Left lung (tissue), 4 donors: ENCODE measurements at regions not wholly inside any gene's neighbourhood (a gene's known extent, or its start where the extent isn't known, plus 50 kb on each side); places are given as distances from the start of the nearest gene placed in this dataset.

Experiments
- ATAC-seq: fragments of 200-7000 bp; cut with Tn5 transposase; one replicate; pipeline ENCODE4 v1.9.1; 2020; ENCODE audit warnings: moderate library complexity
- DNase-seq, 4 donors: peaks; one replicate each; pipeline ENCODE4 v3.0.0-alpha.2; 2013 to 2020
- H3K27ac ChIP-seq, 2 donors: fragments of 200-600 bp; sonication (generic) in 1 of 2; one replicate each; pipeline versions ENCODE4 v1.5.0 to v1.8.0; 2020 to 2021
- H3K27me3 ChIP-seq, 2 donors: fragments of 200-600 bp; sonication (generic) in 1 of 2; one replicate each; pipeline versions ENCODE4 v1.5.0 to v1.8.0; 2020 to 2021
- H3K36me3 ChIP-seq, 2 donors: fragments of 200-600 bp; sonication (generic) in 1 of 2; one replicate each; pipeline versions ENCODE4 v1.5.0 to v1.8.0; 2020 to 2021
- H3K4me1 ChIP-seq, 2 donors: fragments of 200-600 bp; one replicate each; pipeline ENCODE4 v1.8.0; 2021
- H3K4me3 ChIP-seq, 2 donors: fragments of 200-600 bp; sonication (generic) in 1 of 2; one replicate each; pipeline versions ENCODE4 v1.5.0 to v1.8.0; 2020 to 2021; ENCODE audit warnings: mild to moderate bottlenecking in 1 of 2
- H3K9me3 ChIP-seq, 2 donors: fragments of 200-600 bp; sonication (generic) in 1 of 2; one replicate each; pipeline versions ENCODE4 v1.5.0 to v1.8.0; 2020 to 2021
- intact Hi-C, 2 donors: fragments of 100-400 bp; cut with DNase I; formaldehyde crosslinking; loops; one replicate each; pipeline versions ENCODE4 v1.11.2 to v1.14.2; 2022
- TF ChIP-seq, protein P1 (sequence below), 2 donors: fragments of 200-600 bp; sonication (generic) in 1 of 2; IDR thresholded peaks; one replicate each; pipeline versions ENCODE4 v1.5.0 to v1.8.0; 2021; ENCODE audit warnings: antibody characterized with exemption in 2 of 2
- donor health status: DM: no; HTN: yes; CAD: no.
- donor health status: DM: no; HTN: no; CAD: no.

GRCh38 chr18:4581966-4582365 is 126.9 kb upstream of the DLGAP1 start:
- intact Hi-C loops = no loop called here
- TF ChIP-seq, protein P1, sequence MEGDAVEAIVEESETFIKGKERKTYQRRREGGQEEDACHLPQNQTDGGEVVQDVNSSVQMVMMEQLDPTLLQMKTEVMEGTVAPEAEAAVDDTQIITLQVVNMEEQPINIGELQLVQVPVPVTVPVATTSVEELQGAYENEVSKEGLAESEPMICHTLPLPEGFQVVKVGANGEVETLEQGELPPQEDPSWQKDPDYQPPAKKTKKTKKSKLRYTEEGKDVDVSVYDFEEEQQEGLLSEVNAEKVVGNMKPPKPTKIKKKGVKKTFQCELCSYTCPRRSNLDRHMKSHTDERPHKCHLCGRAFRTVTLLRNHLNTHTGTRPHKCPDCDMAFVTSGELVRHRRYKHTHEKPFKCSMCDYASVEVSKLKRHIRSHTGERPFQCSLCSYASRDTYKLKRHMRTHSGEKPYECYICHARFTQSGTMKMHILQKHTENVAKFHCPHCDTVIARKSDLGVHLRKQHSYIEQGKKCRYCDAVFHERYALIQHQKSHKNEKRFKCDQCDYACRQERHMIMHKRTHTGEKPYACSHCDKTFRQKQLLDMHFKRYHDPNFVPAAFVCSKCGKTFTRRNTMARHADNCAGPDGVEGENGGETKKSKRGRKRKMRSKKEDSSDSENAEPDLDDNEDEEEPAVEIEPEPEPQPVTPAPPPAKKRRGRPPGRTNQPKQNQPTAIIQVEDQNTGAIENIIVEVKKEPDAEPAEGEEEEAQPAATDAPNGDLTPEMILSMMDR (IDR thresholded peaks at IDR 0.05) = no peak
- Histone ChIP-seq H3K4me1 (no peaks in the 10 kb centered on the region), H3K36me3 (no peaks in the 10 kb centered on the region), H3K27ac (no peak overlapping the region), H3K9me3 (peaks cover 0 to 37% of the 10 kb centered on the region in 2 donors), H3K4me3 (no peak overlapping the region), H3K27me3 (no peaks in the 10 kb centered on the region)
- DNase-seq (no peak), ATAC-seq (no peak)

GRCh38 chr18:4578449-4578848 is 123.3 kb upstream of the DLGAP1 start:
- TF ChIP-seq, protein P1 (IDR thresholded peaks at IDR 0.05) = no peak
- intact Hi-C loops = no loop called here
- DNase-seq (peak in 1 of 4 donors; percentile 11), ATAC-seq (no peak)
- Histone ChIP-seq H3K27me3 (no peaks in the 10 kb centered on the region), H3K27ac (no peak overlapping the region), H3K4me1 (no peaks in the 10 kb centered on the region), H3K4me3 (no peak overlapping the region), H3K9me3 (peaks cover 0 to 60% of the 10 kb centered on the region in 2 donors), H3K36me3 (no peaks in the 10 kb centered on the region)

GRCh38 chr18:4573735-4574134 is 118.6 kb upstream of the DLGAP1 start:
- no peaks in the 10 kb centered on the region for H3K27me3 ChIP-seq
- TF ChIP-seq, protein P1 (IDR thresholded peaks at IDR 0.05) = no peak
- H3K36me3 ChIP-seq = no peaks in the 10 kb centered on the region
- H3K9me3 ChIP-seq = peaks cover 0 to 50% of the 10 kb centered on the region in 2 donors
- no peak overlapping the region for H3K4me3 ChIP-seq
- no peak for ATAC-seq
- no peak for DNase-seq
- no peak overlapping the region for H3K27ac ChIP-seq
- intact Hi-C loops = no loop called here
- no peaks in the 10 kb centered on the region for H3K4me1 ChIP-seq

DNA sequence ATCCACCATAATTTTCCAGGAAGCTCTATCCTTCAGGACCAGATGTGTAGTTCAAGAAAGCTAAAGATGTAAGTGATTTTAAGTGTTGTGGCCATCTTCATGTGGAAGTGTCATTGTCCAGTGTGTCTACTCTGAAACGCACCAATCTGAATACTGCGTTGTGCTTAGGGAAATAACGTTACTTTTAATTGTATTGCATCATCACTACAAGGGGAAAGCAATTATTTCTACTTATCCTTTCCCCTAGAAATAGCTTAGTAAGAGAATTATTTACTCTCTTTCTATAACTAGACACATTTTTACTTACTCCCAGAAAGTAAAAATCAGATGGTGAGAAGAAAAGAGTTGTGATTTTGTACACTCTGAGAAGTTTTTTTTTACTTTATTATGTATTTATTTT is 102.4 kb upstream of the DLGAP1 start:
- Histone ChIP-seq H3K36me3 (no peaks in the 10 kb centered on the region), H3K9me3 (peaks cover 0 to 13% of the 10 kb centered on the region in 2 donors), H3K4me3 (no peak overlapping the region), H3K27me3 (no peaks in the 10 kb centered on the region), H3K27ac (no peak overlapping the region), H3K4me1 (no peaks in the 10 kb centered on the region)
- TF ChIP-seq, protein P1 (IDR thresholded peaks at IDR 0.05) = no peak
- no peak for ATAC-seq
- no peak for DNase-seq
- intact Hi-C loops = no loop called here

- Histone ChIP-seq H3K27ac (no peak overlapping the region), H3K4me1 (no peaks in the 10 kb centered on the region), H3K9me3 (no peaks in the 10 kb centered on the region), H3K27me3 (no peaks in the 10 kb centered on the region), H3K4me3 (no peak overlapping the region), H3K36me3 (no peaks in the 10 kb centered on the region)
- ATAC-seq (no peak), DNase-seq (no peak)
- TF ChIP-seq, protein P1 (IDR thresholded peaks at IDR 0.05) = no peak
- intact Hi-C loops = no loop called here
Observed at GRCh38 chr18:4551001-4551360, 95.9 kb upstream of the DLGAP1 start.
